GM21447 (cell line): ENCODE measurements at regions not wholly inside any gene's neighbourhood (a gene's known extent, or its start where the extent isn't known, plus 50 kb on each side); places are given as distances from the start of the nearest gene placed in this dataset.
"Not testable (repeated sequence)": the region's sequence is repeated elsewhere in the genome, so short reads cannot be mapped to it uniquely, and the experiment has no call there.

Experiments
- ATAC-seq: cut with Tn5 transposase; IDR thresholded peaks from one replicate; pipeline ENCODE4 v1.9.1; 2021; ENCODE audit not compliant: unreplicated experiment

GRCh38 chr11:115664313-115664712 is 160.1 kb upstream of the CADM1 start:
- no peak for ATAC-seq

GRCh38 chr11:115663790-115664189 is 159.6 kb upstream of the CADM1 start:
- no peak for ATAC-seq

GRCh38 chr11:115660030-115660805 is 156.0 kb upstream of the CADM1 start:
- no peak for ATAC-seq

- no peak for ATAC-seq
Observed at GRCh38 chr11:115659061-115659963, 155.1 kb upstream of the CADM1 start.

GRCh38 chr11:115657586-115657985 is 153.4 kb upstream of the CADM1 start:
- no peak for ATAC-seq

GRCh38 chr11:115656669-115657068 is 152.5 kb upstream of the CADM1 start:
- no peak for ATAC-seq

GRCh38 chr11:115656041-115656440 is 151.8 kb upstream of the CADM1 start:
- ATAC-seq: no peak

GRCh38 chr11:115654792-115655191 is 150.6 kb upstream of the CADM1 start:
- no peak for ATAC-seq

- no peak for ATAC-seq
Observed at GRCh38 chr11:115653926-115654325, 149.7 kb upstream of the CADM1 start.

- no peak for ATAC-seq
Observed at GRCh38 chr11:115653076-115653475, 148.9 kb upstream of the CADM1 start.

- no peak for ATAC-seq
Observed at GRCh38 chr11:115652496-115652895, 148.3 kb upstream of the CADM1 start.

GRCh38 chr11:115652094-115652493 is 147.9 kb upstream of the CADM1 start:
- ATAC-seq: no peak

- ATAC-seq: no peak
Observed at GRCh38 chr11:115649461-115649860, 145.2 kb upstream of the CADM1 start.

GRCh38 chr11:115645631-115646317 is 141.6 kb upstream of the CADM1 start:
- ATAC-seq: no peak

GRCh38 chr11:115644856-115645255 is 140.6 kb upstream of the CADM1 start:
- ATAC-seq: no peak

GRCh38 chr11:115643549-115644270 is 139.5 kb upstream of the CADM1 start:
- ATAC-seq: no peak

GRCh38 chr11:115642660-115643059 is 138.4 kb upstream of the CADM1 start:
- no peak for ATAC-seq

- no peak for ATAC-seq
Observed at GRCh38 chr11:115637599-115638241, 133.5 kb upstream of the CADM1 start.

GRCh38 chr11:115636753-115637527 is 132.7 kb upstream of the CADM1 start:
- ATAC-seq: no peak

GRCh38 chr11:115633977-115634376 is 129.8 kb upstream of the CADM1 start:
- not testable (repeated sequence) for ATAC-seq
